Esophagus squamous epithelium (tissue), 5 donors: ENCODE measurements at regions not wholly inside any gene's neighbourhood (a gene's known extent, or its start where the extent isn't known, plus 50 kb on each side); places are given as distances from the start of the nearest gene placed in this dataset.

Experiments
- DNase-seq: peaks from one replicate; lab custom pipeline; 2025; lab: John Stamatoyannopoulos, UW
- H3K27ac ChIP-seq, 4 donors: fragments of 200-600 bp; sonication (generic); one replicate each; pipeline ENCODE4 v1.5.1; 2016 to 2019; ENCODE audit warnings: mild to moderate bottlenecking in 1 of 4
- H3K27me3 ChIP-seq, 4 donors: fragments of 200-600 bp; sonication (generic); 1 replicate in 3 of 4; 2 replicates in 1 of 4; pipeline versions ENCODE4 v1.5.1 to v1.6.0; 2017 to 2021; ENCODE audit warnings: antibody characterized with exemption in 1 of 4
- H3K36me3 ChIP-seq, 3 donors: fragments of 200-600 bp; sonication (generic); one replicate each; pipeline ENCODE4 v1.5.1; 2016 to 2019
- H3K4me1 ChIP-seq, 3 donors: fragments of 200-600 bp; sonication (generic); one replicate each; pipeline ENCODE4 v1.5.1; 2017 to 2019
- H3K4me3 ChIP-seq, 4 donors: fragments of 200-600 bp; sonication (generic); 1 replicate in 3 of 4; 2 replicates in 1 of 4; pipeline ENCODE4 v1.5.1; 2016 to 2019; ENCODE audit warnings: mild to moderate bottlenecking in 2 of 4, moderate library complexity in 1 of 4
- H3K9me3 ChIP-seq, 3 donors: fragments of 200-600 bp; sonication (generic); one replicate each; pipeline ENCODE4 v1.5.1; 2016 to 2019
- CTCF ChIP-seq, 6 experiments: fragments of 450-650 bp in 4 of 6; fragments of 200-600 bp in 2 of 6; sonication (generic) in 2 of 6; IDR thresholded peaks; one replicate each; pipeline ENCODE4 v1.5.1; 2016 to 2019; ENCODE audit warnings: antibody characterized with exemption in 6 of 6, mild to moderate bottlenecking in 4 of 6, moderate library complexity in 4 of 6
- POLR2A ChIP-seq, 4 donors: fragments of 450-650 bp; IDR thresholded peaks; one replicate each; pipeline ENCODE4 v1.6.1; 2017; ENCODE audit warnings: antibody characterized with exemption in 4 of 4, mild to moderate bottlenecking in 4 of 4, moderate library complexity in 3 of 4
- WGBS, 2 donors: methylation state at CpG; one replicate each; pipeline ENCODE4 v1.1.5; 2018; 5-methylcytosine and 5-hydroxymethylcytosine counted together
- intact Hi-C: fragments of 100-400 bp; cut with DNase I; formaldehyde crosslinking; loops from one replicate; pipeline ENCODE4 v1.15.0; 2022
- donor health status: DM: yes; HTN: yes; CAD: no.

- no peak for DNase-seq
- H3K4me3 ChIP-seq, result no peak overlapping the region
- H3K4me1 ChIP-seq, result peaks cover 0 to 7% (median 0%) of the 10 kb centered on the region in 3 donors
- H3K9me3 ChIP-seq, result no peaks in the 10 kb centered on the region
- no peak overlapping the region for H3K27ac ChIP-seq
- TF ChIP-seq POLR2A (IDR thresholded peaks at IDR 0.05), result no peak
- no peak for TF ChIP-seq CTCF (IDR thresholded peaks at IDR 0.05)
- H3K27me3 ChIP-seq, result no peaks in the 10 kb centered on the region
- H3K36me3 ChIP-seq, result no peaks in the 10 kb centered on the region
- 38% methylated on average over 1 of the region's 1 CpG; no CpG with 5 or more reads in 1 of the 2 donors for WGBS, 2 donors
- intact Hi-C loops, result no loop called here
These were observed 329.0 kb downstream of the TLE4 start for GRCh38 chr9:79900754-79901153.

- H3K4me3 ChIP-seq, result no peak overlapping the region
- TF ChIP-seq CTCF (IDR thresholded peaks at IDR 0.05), result no peak
- no peak for TF ChIP-seq POLR2A (IDR thresholded peaks at IDR 0.05)
- H3K9me3 ChIP-seq, result no peaks in the 10 kb centered on the region
- no peaks in the 10 kb centered on the region for H3K27me3 ChIP-seq
- WGBS, 2 donors, result 48 to 60% methylated on average over 6 of the region's 6 CpGs
- no peak overlapping the region for H3K27ac ChIP-seq
- DNase-seq, result no peak
- peaks cover 0 to 7% (median 0%) of the 10 kb centered on the region in 3 donors for H3K4me1 ChIP-seq
- H3K36me3 ChIP-seq, result no peaks in the 10 kb centered on the region
- intact Hi-C loops, result no loop called here
These were observed 324.7 kb downstream of the TLE4 start for GRCh38 chr9:79896390-79896980.

- DNase-seq, result no peak
- Histone ChIP-seq H3K4me3 (no peak overlapping the region), H3K36me3 (no peaks in the 10 kb centered on the region), H3K4me1 (peaks cover 0 to 7% (median 0%) of the 10 kb centered on the region in 3 donors), H3K27me3 (no peaks in the 10 kb centered on the region), H3K27ac (no peak overlapping the region), H3K9me3 (no peaks in the 10 kb centered on the region)
- 83 to 84% methylated on average over 6 of the region's 6 CpGs for WGBS, 2 donors
- no peak for TF ChIP-seq POLR2A (IDR thresholded peaks at IDR 0.05)
- no peak for TF ChIP-seq CTCF (IDR thresholded peaks at IDR 0.05)
- intact Hi-C loops, result no loop called here
These were observed 323.5 kb downstream of the TLE4 start for GRCh38 chr9:79895232-79895631.

GRCh38 chr9:79889369-79889768, 317.6 kb downstream of the TLE4 start:
- intact Hi-C loops, result no loop called here
- H3K36me3 ChIP-seq, result no peaks in the 10 kb centered on the region
- TF ChIP-seq POLR2A (IDR thresholded peaks at IDR 0.05) (no peak), CTCF (IDR thresholded peaks at IDR 0.05) (no peak)
- H3K4me3 ChIP-seq, result no peak overlapping the region
- no peaks in the 10 kb centered on the region for H3K4me1 ChIP-seq
- no peak for DNase-seq
- no peak overlapping the region for H3K27ac ChIP-seq
- no peaks in the 10 kb centered on the region for H3K27me3 ChIP-seq
- H3K9me3 ChIP-seq, result no peaks in the 10 kb centered on the region

- WGBS, 2 donors, result 88 to 94% methylated on average over 6 of the region's 6 CpGs
- Histone ChIP-seq H3K27me3 (no peaks in the 10 kb centered on the region), H3K4me3 (no peak overlapping the region), H3K9me3 (no peaks in the 10 kb centered on the region), H3K36me3 (no peaks in the 10 kb centered on the region), H3K4me1 (no peaks in the 10 kb centered on the region), H3K27ac (no peak overlapping the region)
- TF ChIP-seq POLR2A (IDR thresholded peaks at IDR 0.05) (no peak), CTCF (IDR thresholded peaks at IDR 0.05) (no peak)
- intact Hi-C loops, result no loop called here
- no peak for DNase-seq
These were observed 313.5 kb downstream of the TLE4 start for GRCh38 chr9:79885093-79885857.
